ENCODE measurements at regions not wholly inside any gene's neighbourhood (a gene's known extent, or its start where the extent isn't known, plus 50 kb on each side); places are given as distances from the start of the nearest gene placed in this dataset.
A peak's percentile ranks its signal among the peaks of the same experiment; 100 is the strongest.

DNA sequence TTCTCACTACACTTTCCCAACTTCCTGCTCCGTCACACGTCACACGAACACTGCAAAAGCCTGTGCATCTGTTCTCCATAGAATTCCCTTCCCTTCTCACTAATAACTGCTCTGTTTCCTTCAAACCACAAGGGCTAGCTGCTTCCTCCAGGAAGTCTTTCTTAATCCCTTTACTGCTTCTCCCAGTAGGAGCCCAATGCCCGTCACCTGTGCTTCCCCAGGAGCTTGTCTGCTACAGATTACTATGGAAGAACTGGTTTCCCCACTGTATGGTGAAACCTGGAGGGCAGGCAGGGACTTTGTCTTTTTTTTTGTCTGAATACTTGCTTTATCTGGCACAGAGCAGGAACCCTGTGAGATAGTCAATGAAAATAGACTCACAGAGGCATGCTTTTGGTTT, 444.7 kb upstream of the MAP3K7 start:
- in situ Hi-C loops (cut with MboI; ENCODE audit: low pct_unique_long_range_greater_than_20kb, low sequenced_read_pairs, unreplicated experiment): no loop called here
- DNase-seq (ENCODE audit: low spot score): no peak
- no peak for TF ChIP-seq CTCF (IDR thresholded peaks at IDR 0.05; ENCODE audit: extremely low read depth, insufficient read depth, missing control alignments)

DNA sequence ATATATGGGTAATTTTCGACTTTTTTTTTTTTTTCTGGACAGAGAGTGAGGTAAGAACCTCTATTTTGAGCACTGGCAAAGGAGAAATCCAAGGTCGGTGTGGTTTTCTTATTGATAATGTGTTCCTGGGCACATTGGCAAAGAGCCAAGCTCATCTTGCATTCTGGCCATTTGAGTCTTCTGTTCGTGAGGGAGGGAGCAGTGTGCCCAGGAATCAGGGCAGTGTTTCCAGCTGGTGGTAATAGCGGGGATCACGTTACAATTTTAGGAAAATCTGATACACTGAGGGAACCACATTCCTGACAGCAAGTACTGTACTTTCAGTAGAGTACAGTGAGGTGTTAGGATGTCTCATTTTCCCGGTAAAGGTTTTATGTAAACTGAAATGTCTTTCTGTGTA, 442.3 kb upstream of the MAP3K7 start:
- TF ChIP-seq CTCF (IDR thresholded peaks at IDR 0.05; ENCODE audit: extremely low read depth, insufficient read depth, missing control alignments): no peak
- no peak for DNase-seq (ENCODE audit: low spot score)
- in situ Hi-C loops (cut with MboI; ENCODE audit: low pct_unique_long_range_greater_than_20kb, low sequenced_read_pairs, unreplicated experiment): no loop called here

- TF ChIP-seq CTCF (IDR thresholded peaks at IDR 0.05; ENCODE audit: extremely low read depth, insufficient read depth, missing control alignments): no peak
- in situ Hi-C loops (cut with MboI; ENCODE audit: low pct_unique_long_range_greater_than_20kb, low sequenced_read_pairs, unreplicated experiment): no loop called here
- DNase-seq (ENCODE audit: low spot score): no peak
These were observed 436.7 kb upstream of the MAP3K7 start for GRCh38 chr6:91023529-91023928.

GRCh38 chr6:91020744-91021143, 433.9 kb upstream of the MAP3K7 start:
- no peak for TF ChIP-seq CTCF (IDR thresholded peaks at IDR 0.05; ENCODE audit: extremely low read depth, insufficient read depth, missing control alignments)
- in situ Hi-C loops (cut with MboI; ENCODE audit: low pct_unique_long_range_greater_than_20kb, low sequenced_read_pairs, unreplicated experiment): no loop called here
- DNase-seq (ENCODE audit: low spot score): peak; percentile 28

- no peak for TF ChIP-seq CTCF (IDR thresholded peaks at IDR 0.05; ENCODE audit: extremely low read depth, insufficient read depth, missing control alignments)
- in situ Hi-C loops (cut with MboI; ENCODE audit: low pct_unique_long_range_greater_than_20kb, low sequenced_read_pairs, unreplicated experiment): no loop called here
- no peak for DNase-seq (ENCODE audit: low spot score)
These were observed 431.7 kb upstream of the MAP3K7 start for GRCh38 chr6:91018586-91018985.

- DNase-seq (ENCODE audit: low spot score): no peak
- in situ Hi-C loops (cut with MboI; ENCODE audit: low pct_unique_long_range_greater_than_20kb, low sequenced_read_pairs, unreplicated experiment): no loop called here
- TF ChIP-seq CTCF (IDR thresholded peaks at IDR 0.05; ENCODE audit: extremely low read depth, insufficient read depth, missing control alignments): no peak
These were observed 426.6 kb upstream of the MAP3K7 start for GRCh38 chr6:91013511-91013910.

DNA sequence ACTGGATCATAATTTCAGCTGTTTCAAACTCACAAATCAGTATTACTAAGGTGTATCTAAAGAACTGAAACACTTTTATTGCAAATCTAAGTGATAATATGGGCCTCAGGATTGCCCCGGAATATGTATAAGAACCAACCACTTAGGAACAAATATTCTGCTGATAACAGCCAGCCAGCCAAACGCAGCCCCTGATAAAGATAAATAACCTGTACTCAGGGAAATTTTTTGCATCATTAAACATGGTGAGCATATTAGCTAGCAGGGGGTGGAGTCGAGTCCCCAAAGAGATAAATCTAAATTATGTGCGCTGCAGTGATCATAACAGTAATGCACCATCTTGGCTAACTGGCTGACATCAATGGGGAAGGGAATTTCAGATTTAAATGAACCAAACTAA, 410.2 kb upstream of the MAP3K7 start:
- in situ Hi-C loops (cut with MboI; ENCODE audit: low pct_unique_long_range_greater_than_20kb, low sequenced_read_pairs, unreplicated experiment): no loop called here
- TF ChIP-seq CTCF (IDR thresholded peaks at IDR 0.05; ENCODE audit: extremely low read depth, insufficient read depth, missing control alignments): no peak
- no peak for DNase-seq (ENCODE audit: low spot score)

All from GM13977 (cell line).